HK-2 (cell line): ENCODE measurements at regions not wholly inside any gene's neighbourhood (a gene's known extent, or its start where the extent isn't known, plus 50 kb on each side); places are given as distances from the start of the nearest gene placed in this dataset.
"Not testable (repeated sequence)": the region's sequence is repeated elsewhere in the genome, so short reads cannot be mapped to it uniquely, and the experiment has no call there.

Experiments used
- DNase-seq: peaks from one replicate; pipeline ENCODE4 v3.0.0-alpha.2; 2018; ENCODE audit not compliant: unreplicated experiment

DNA sequence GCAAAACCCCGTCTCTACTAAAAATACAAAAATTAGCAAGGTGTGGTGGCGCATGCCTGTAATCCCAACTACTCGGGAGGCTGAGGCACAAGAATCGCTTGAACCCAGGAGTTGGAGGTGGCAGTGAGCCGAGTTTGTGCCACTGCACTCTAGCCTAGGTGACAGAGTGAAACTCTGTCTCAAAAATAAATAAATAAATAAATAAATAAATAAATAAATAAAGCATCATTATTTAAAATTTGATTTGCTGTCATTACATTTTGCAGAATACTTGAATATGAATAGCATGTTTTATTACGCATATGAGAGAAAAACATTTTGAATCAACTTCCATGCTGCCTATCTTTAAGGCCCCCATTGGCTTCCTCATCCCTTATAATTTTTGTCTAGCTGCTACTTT is 53.4 kb upstream of the MED14 start:
- DNase-seq = not testable (repeated sequence)

- DNase-seq = no peak
Measured at GRCh38 chrX:40792433-40792832, 57.1 kb upstream of the MED14 start.

GRCh38 chrX:40794829-40795130 is 59.4 kb upstream of the MED14 start:
- peak; percentile 14 for DNase-seq

- not testable (repeated sequence) for DNase-seq
Measured at GRCh38 chrX:40799745-40800144, 64.4 kb upstream of the MED14 start.

DNA sequence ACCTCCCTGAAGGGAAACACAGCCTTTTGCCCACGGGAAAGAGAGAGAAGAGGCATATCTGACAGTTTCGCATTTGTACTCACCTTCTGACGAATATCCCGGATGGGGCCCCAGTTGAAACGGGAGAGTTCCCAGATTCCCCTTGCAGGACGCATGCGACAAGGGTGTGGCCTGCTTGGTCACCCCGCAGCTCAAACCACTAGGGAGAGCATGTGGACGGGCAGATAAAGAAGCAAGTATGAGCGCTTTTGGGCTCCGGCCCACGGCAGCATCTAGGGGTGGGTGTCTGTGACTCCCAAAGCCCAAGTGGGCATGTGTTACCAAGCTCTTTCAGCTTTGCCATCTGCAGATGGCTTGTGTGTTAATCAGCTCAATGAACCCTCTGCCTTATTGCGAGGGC is 70.1 kb upstream of the MED14 start:
- DNase-seq = no peak

DNA sequence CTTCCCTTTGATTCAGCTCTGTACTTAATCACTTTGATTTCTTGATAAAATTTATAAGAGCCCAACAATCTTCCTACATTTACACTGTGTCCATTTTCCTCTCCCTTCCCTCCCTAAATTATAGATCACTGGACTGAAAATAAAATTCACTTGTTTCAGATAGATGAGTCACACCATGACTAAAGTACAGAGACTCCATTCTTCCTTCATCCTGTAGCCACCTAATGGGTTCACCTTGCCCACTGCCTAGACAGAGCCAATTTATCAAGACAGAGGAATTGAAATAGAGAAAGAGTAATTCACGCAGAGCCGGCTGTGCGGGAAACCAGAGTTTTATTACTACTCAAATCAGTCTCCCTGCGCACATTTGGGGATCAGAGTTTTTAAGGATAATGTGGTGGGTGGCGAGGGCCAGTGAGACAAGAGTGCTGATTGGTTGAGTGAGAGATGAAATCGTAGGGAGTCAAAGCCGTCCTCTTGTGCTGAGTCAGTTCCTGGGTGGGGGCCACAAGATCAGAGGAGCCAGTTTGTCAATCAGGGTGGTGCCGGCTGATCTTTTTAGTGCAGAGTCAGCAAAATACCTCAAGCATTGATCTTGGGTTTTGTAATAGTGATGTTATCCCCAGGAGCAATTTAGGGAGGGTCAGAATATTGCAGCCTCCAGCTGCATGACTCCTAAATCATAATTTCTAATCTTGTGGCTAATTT is 71.3 kb upstream of the MED14 start:
- DNase-seq = no peak

- DNase-seq = no peak
Measured at GRCh38 chrX:40807384-40807783, 72.0 kb upstream of the MED14 start.

- no peak for DNase-seq
Measured at GRCh38 chrX:40808203-40808602, 72.9 kb upstream of the MED14 start.

DNA sequence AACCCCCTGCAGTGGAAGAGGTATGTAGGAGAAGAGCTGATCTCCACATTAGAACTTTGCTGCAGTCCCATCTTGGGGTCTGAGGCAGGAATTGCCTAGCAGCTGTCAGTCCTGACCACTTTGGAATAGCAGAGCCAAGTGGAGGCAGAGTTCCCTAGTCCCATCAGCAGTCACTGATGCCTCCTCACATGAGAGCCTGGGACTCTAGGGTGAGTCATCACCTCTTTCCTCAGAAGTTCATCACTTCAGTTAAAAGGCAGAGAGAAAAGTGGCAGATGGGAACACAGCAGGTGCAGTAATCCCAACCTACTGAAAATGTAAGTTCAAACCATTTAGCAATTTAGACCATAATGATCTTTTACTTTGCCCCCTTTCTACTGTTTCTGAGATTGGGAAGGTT is 73.9 kb upstream of the MED14 start:
- peak; percentile 4 for DNase-seq

- DNase-seq = not testable (repeated sequence)
Measured at GRCh38 chrX:40815045-40815444, 79.7 kb upstream of the MED14 start.

DNA sequence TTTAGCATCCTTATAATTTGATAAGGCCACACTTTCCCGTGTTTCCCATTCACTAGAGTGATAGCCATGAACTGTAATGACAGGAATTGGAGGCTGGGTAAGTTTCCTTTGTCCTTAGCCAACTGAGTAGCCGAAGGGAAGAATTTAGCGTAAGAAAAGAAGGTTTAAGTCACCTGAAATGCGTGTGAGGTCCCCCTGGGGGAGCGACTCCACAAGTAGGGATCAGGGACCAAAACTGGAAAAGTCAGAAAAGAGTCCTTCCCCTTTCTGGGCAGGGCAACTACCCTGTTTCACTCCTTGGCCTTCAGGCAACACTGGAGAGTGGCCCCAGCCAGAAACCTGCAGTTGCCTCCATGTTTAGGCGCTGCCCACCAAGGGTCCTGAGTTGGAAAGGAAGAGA is 81.6 kb upstream of the MED14 start:
- DNase-seq = no peak

GRCh38 chrX:40818236-40818635 is 82.9 kb upstream of the MED14 start:
- no peak for DNase-seq

GRCh38 chrX:40821780-40822179 is 86.4 kb upstream of the MED14 start:
- DNase-seq = no peak

DNA sequence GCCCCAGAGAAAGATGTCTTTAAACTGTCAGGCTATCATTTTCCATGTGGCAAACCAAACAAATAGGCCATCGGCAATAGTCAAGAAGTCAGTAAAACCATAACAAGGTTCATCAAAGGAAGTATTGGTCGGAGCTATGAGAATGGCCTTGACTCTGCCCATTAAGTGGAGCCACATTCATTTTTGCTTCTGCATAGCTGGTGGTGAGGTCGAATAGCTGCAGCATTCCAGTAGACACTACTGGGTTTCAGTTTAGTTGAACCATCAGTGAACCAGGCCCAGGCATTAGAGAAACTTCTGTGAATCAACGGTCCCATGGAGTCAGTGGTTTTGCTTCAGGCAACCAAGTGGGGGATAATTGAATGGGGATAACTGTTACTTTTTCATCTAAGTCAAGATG is 92.0 kb upstream of the MED14 start:
- DNase-seq = no peak

GRCh38 chrX:40831750-40832149 is 96.4 kb upstream of the MED14 start:
- no peak for DNase-seq

- no peak for DNase-seq
Measured at GRCh38 chrX:40832723-40833122, 97.4 kb upstream of the MED14 start.

GRCh38 chrX:40834225-40834624 is 98.9 kb upstream of the MED14 start:
- no peak for DNase-seq

DNA sequence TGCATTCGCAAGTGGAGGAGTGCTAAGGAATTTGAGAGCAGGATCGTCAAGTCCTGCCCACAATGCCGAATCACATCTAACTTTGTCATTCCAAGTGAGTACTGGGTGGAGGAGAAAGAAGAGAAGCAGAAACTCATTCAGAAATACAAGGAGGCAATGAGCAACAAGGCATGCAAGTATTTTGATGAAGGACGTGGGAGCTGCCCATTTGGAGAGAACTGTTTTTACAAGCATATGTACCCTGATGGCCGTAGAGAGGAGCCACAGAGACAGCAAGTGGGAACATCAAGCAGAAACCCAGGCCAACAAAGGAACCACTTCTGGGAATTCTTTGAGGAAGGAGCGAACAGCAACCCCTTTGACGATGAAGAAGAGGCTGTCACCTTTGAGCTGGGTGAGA is 100.2 kb upstream of the MED14 start:
- DNase-seq = no peak

DNA sequence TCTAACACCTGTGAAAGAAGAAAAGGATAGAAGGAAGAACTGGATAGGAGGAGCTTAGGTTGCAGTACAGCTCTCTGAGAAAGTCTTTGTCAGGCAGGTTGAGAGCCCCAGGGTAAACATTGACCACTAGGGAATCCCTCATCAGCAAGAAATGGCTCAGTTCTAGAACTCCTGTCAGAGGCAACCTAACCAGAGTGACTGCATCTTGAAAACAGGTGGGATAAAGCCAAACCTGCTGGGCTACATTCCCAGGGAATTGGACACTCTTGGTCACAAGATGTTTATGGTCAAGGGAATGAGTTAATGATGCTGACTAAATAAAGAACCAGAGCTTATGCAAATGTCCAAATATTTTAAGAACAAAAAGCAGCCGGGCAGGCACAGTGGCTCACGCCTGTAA is 108.3 kb upstream of the MED14 start:
- DNase-seq = no peak

- no peak for DNase-seq
Measured at GRCh38 chrX:40844471-40844870, 109.1 kb upstream of the MED14 start.

DNA sequence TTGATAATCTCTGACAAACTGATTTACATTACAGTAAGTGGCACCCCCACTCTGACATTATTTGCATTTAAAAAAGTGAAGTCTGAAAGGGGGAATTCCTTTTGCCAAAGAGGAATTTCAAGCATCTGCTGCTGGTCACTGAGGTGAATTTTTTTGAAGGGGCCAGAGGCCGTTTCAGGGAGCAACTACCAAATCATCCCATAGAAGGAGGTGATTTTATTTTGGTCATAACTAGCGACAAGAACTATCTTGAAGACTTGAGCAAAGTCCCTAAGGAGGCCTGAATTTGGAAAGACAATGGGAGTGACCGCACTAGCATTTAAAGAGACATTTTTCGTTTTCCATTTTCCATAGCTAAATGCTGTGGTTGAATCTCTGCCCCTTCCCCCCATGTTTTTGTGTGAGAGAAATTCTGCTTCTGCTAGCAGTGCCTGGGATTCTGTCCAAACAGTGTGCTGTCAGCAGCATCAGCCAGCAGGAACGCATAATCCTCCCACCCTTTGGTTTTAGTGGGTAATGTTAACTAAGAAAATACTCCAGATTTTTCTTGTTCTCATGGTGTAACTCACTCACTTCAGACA is 110.1 kb upstream of the MED14 start:
- DNase-seq = peak; percentile 59

DNA sequence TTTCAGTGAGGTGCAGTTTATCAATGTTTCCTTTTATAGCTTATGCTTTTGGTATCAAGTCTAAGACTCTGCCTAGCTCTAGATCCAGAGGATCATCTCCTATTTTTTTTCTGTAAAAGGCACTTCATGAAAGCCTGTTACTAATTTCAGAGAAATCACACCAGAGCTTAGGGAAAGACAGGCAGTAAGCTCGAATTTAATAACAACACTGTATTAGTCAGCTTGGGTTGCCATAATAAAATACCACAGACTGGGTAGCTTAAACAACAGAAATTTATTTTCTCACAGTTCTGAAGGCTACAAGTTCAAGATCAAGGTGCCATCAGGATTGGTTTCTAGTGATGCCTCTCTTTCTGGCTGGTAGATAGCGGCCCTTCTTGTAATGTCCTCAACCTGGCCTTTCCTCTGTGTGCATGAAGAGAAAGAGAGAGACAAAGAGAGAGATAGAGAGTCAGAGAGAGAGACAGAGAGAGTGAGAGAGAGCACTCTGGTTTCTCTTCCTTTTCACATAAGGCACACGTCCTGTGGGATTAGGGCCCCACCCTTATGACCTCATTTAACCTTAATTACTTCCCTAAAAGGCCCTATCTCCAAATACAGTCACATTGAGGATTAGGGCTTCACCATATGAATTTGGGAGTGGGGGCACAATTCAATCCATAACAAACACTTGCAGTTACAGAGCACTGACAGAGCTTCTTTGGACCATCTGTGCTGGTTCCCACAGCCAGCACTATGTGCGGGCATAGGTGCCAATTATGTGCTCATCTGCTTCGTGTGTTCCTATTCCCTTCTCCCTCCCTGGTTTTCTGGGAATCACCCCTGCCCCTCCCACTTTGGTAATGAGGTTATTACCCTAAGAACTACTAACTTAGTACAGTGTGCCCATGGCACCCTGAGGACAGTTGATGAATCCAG is 114.8 kb upstream of the MED14 start:
- DNase-seq = no peak

- DNase-seq = no peak
Measured at GRCh38 chrX:40852586-40852985, 117.2 kb upstream of the MED14 start.
